HCT116 (cell line): ENCODE measurements at regions not wholly inside any gene's neighbourhood (a gene's known extent, or its start where the extent isn't known, plus 50 kb on each side); places are given as distances from the start of the nearest gene placed in this dataset.

Experiments used
- ATAC-seq: fragments of 200-7000 bp; cut with Tn5 transposase; 2 replicates; pipeline ENCODE4 v1.9.1; 2020; ENCODE audit warnings: mild to moderate bottlenecking, moderate library complexity
- BruUV-seq: library from RNA; stranded (reverse); fragments of 400-500 nt; replicated peaks from 2 replicates; lab custom pipeline; 2021; lab: Mats Ljungman, UMichigan
- CTCF ChIA-PET: fragments of 300-600 bp; sonication (Branson Sonifier 250); formaldehyde crosslinking; loops from one replicate; lab custom pipeline; 2021; ENCODE audit warnings: antibody characterized with exemption; lab: Charles Lee
- POLR2A ChIA-PET: fragments of 300-600, 350-600 bp; sonication (Branson Sonifier 250); formaldehyde crosslinking; loops from one replicate; lab custom pipeline; 2021; ENCODE audit warnings: antibody characterized with exemption; lab: Charles Lee
- RAD21 ChIA-PET, 2 experiments: fragments of 300-600 bp; sonication (Branson Sonifier 250); formaldehyde crosslinking; loops; one replicate each; lab custom pipeline; 2023; ENCODE audit warnings: low total read pairs in 2 of 2; ENCODE audit not compliant: uncharacterized antibody in 2 of 2, unreplicated experiment in 2 of 2, low non-redundant PET in 1 of 2; lab: Charles Lee
- DNase-seq: peaks from one replicate; pipeline ENCODE4 v3.0.0-alpha.2; 2010; ENCODE audit warnings: low read depth, low spot score
- H2AFZ ChIP-seq: fragments of 200-600 bp; shearing (Covaris generic), sonication (generic); 2 replicates; pipeline ENCODE4 v1.6.1; 2017; ENCODE audit warnings: low read depth, mixed run types, mixed read lengths, antibody characterized with exemption, low read length; ENCODE audit not compliant: poor library complexity, severe bottlenecking
- H3K27ac ChIP-seq: 2 replicates; pipeline ENCODE4 v1.5.1; 2012; ENCODE audit warnings: low read depth, low read length
- H3K27me3 ChIP-seq: fragments of 200-600 bp; sonication (generic); 2 replicates; pipeline ENCODE4 v1.6.1; 2016; ENCODE audit warnings: mixed run types, low read length, mixed read lengths; ENCODE audit not compliant: insufficient read depth
- H3K36me3 ChIP-seq, 2 experiments: fragments of 200-500 bp in 1 of 2; fragments of 200-600 bp in 1 of 2; sonication (Bioruptor generic) in 1 of 2; sonication (generic) in 1 of 2; 2 replicates each; pipeline versions ENCODE4 v1.5.1 to v1.6.1; 2014 to 2016; ENCODE audit warnings: low read length in 2 of 2, inconsistent platforms in 1 of 2, mixed read lengths in 1 of 2, mixed run types in 1 of 2; ENCODE audit not compliant: insufficient read depth in 2 of 2, control insufficient read depth in 1 of 2
- H3K4me1 ChIP-seq, 2 experiments: fragments of 200-600 bp in 1 of 2; sonication (generic) in 1 of 2; 2 replicates each; pipeline versions ENCODE4 v1.5.1 to v1.6.1; 2012 to 2017; ENCODE audit warnings: low read length in 2 of 2, inconsistent platforms in 1 of 2, mild to moderate bottlenecking in 1 of 2, mixed read lengths in 1 of 2, mixed run types in 1 of 2, moderate library complexity in 1 of 2; ENCODE audit not compliant: insufficient read depth in 2 of 2, control insufficient read depth in 1 of 2
- H3K4me2 ChIP-seq: fragments of 200-600 bp; sonication (generic); 2 replicates; pipeline ENCODE4 v1.6.1; 2017; ENCODE audit warnings: mixed run types, low read length, mixed read lengths
- H3K4me3 ChIP-seq, 2 experiments: fragments of 200-600 bp in 1 of 2; sonication (generic) in 1 of 2; replicated peaks in 1 of 2; 2 replicates each; pipeline ENCODE4 v1.5.1; 2011 to 2016; ENCODE audit warnings: low read length in 2 of 2, control low read depth in 1 of 2, low read depth in 1 of 2, mild to moderate bottlenecking in 1 of 2, mixed read lengths in 1 of 2, mixed run types in 1 of 2
- H3K79me2 ChIP-seq: fragments of 200-600 bp; sonication (generic); 2 replicates; pipeline ENCODE4 v1.6.1; 2017; ENCODE audit warnings: mild to moderate bottlenecking, mixed run types, low read length, moderate library complexity, mixed read lengths; ENCODE audit not compliant: insufficient read depth
- H3K9ac ChIP-seq: fragments of 200-600 bp; sonication (generic); 2 replicates; pipeline ENCODE4 v1.6.1; 2016; ENCODE audit warnings: low read length, mixed read lengths
- H3K9me2 ChIP-seq: fragments of 200-600 bp; sonication (generic), shearing (Covaris generic); 2 replicates; pipeline ENCODE4 v1.6.1; 2017; ENCODE audit warnings: mixed run types, mild to moderate bottlenecking, moderate library complexity; ENCODE audit not compliant: insufficient read depth
- H3K9me3 ChIP-seq, 2 experiments: fragments of 200-500 bp in 1 of 2; fragments of 200-600 bp in 1 of 2; sonication (Bioruptor generic) in 1 of 2; sonication (generic) in 1 of 2; 2 replicates each; pipeline ENCODE4 v1.6.1; 2014 to 2017; ENCODE audit warnings: low read length in 2 of 2, mixed read lengths in 2 of 2, inconsistent platforms in 1 of 2, low read depth in 1 of 2, mild to moderate bottlenecking in 1 of 2, mixed run types in 1 of 2, moderate library complexity in 1 of 2; ENCODE audit not compliant: control insufficient read depth in 1 of 2, insufficient read depth in 1 of 2
- H4K20me1 ChIP-seq: fragments of 200-600 bp; sonication (generic), shearing (Covaris generic); 2 replicates; pipeline ENCODE4 v1.6.1; 2017; ENCODE audit warnings: mixed run types, mild to moderate bottlenecking, moderate library complexity; ENCODE audit not compliant: insufficient read depth
- ATF3 ChIP-seq: IDR thresholded peaks from 2 replicates; pipeline ENCODE4 v1.6.1; 2012
- ELF1 ChIP-seq: IDR thresholded peaks from 2 replicates; pipeline ENCODE4 v1.6.1; 2012; ENCODE audit warnings: low read depth, borderline replicate concordance
- EZH2 ChIP-seq: fragments of 200-600 bp; sonication (generic); IDR thresholded peaks from 2 replicates; pipeline ENCODE4 v1.6.1; 2017; ENCODE audit warnings: antibody characterized with exemption, mixed run types
- JUND ChIP-seq: IDR thresholded peaks from 2 replicates; pipeline ENCODE4 v1.6.1; 2012
- REST ChIP-seq: IDR thresholded peaks from 2 replicates; pipeline ENCODE4 v1.6.1; 2012; ENCODE audit warnings: low read depth
- SIN3A ChIP-seq: IDR thresholded peaks from 2 replicates; pipeline ENCODE4 v1.6.1; 2012; ENCODE audit warnings: low read depth
- SP1 ChIP-seq: IDR thresholded peaks from 2 replicates; pipeline ENCODE4 v1.6.1; 2012; ENCODE audit warnings: low read depth
- YY1 ChIP-seq: IDR thresholded peaks from 2 replicates; pipeline ENCODE4 v1.6.1; 2011; ENCODE audit warnings: low read length, low read depth, moderate library complexity, mild to moderate bottlenecking; ENCODE audit not compliant: insufficient replicate concordance; ENCODE audit errors: extremely low read depth
- ZBTB33 ChIP-seq: IDR thresholded peaks from 2 replicates; pipeline ENCODE4 v1.6.1; 2011; ENCODE audit warnings: mild to moderate bottlenecking, low read length, moderate library complexity; ENCODE audit not compliant: insufficient replicate concordance; ENCODE audit errors: extremely low read depth
- ZFX ChIP-seq: fragments of 450-650 bp; IDR thresholded peaks from 2 replicates; pipeline ENCODE4 v1.6.1; 2017
- ZNF274 ChIP-seq: fragments of 200-500 bp; sonication (Bioruptor generic); IDR thresholded peaks from 2 replicates; pipeline ENCODE4 v1.6.1; 2014; ENCODE audit warnings: mild to moderate bottlenecking, low read depth, low read length, inconsistent platforms
- intact Hi-C: fragments of 100-400 bp; cut with micrococcal nuclease; formaldehyde crosslinking; loops from 2 replicates; pipeline ENCODE4 v1.10.0; 2022
- TF ChIP-seq, protein P1 (sequence below): IDR thresholded peaks from 2 replicates; pipeline ENCODE4 v1.6.1; 2012
- TF ChIP-seq, protein P2 (sequence below), 3 experiments: fragments of 200-600 bp in 1 of 3; sonication (generic) in 1 of 3; IDR thresholded peaks in 2 of 3; conservative IDR thresholded peaks in 1 of 3; 2 replicates each; pipeline ENCODE4 v1.5.1; 2012 to 2017; ENCODE audit warnings: low read depth in 2 of 3, low read length in 2 of 3, antibody characterized with exemption in 1 of 3, borderline replicate concordance in 1 of 3, control low read depth in 1 of 3, mild to moderate bottlenecking in 1 of 3, mixed read lengths in 1 of 3, mixed run types in 1 of 3, moderate library complexity in 1 of 3; ENCODE audit not compliant: insufficient read depth in 1 of 3

GRCh38 chr11:23022854-23023253 is 162.6 kb upstream of the CCDC179 start:
- Histone ChIP-seq H2AFZ (no peak overlapping the region), H3K4me2 (no peak overlapping the region), H3K36me3 (no peaks in the 10 kb centered on the region), H3K9me2 (no peaks in the 10 kb centered on the region), H3K4me3 (no peak overlapping the region), H3K9me3 (no peaks in the 10 kb centered on the region; a peak in 2 of 4 replicates), H4K20me1 (no peaks in the 10 kb centered on the region), H3K27me3 (no peaks in the 10 kb centered on the region), H3K27ac (no peak overlapping the region), H3K9ac (no peak overlapping the region), H3K4me1 (no peaks in the 10 kb centered on the region), H3K79me2 (no peaks in the 10 kb centered on the region)
- TF ChIP-seq, protein P1, sequence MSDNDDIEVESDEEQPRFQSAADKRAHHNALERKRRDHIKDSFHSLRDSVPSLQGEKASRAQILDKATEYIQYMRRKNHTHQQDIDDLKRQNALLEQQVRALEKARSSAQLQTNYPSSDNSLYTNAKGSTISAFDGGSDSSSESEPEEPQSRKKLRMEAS: no peak
- POLR2A ChIA-PET: no interaction called here
- no peak for DNase-seq
- BruUV-seq: no TSS peak
- CTCF ChIA-PET: no interaction called here
- intact Hi-C loops: no loop called here
- ATAC-seq: no peak
- RAD21 ChIA-PET: no interaction called here

GRCh38 chr11:23023319-23023718 is 163.0 kb upstream of the CCDC179 start:
- no peak overlapping the region for H2AFZ ChIP-seq
- RAD21 ChIA-PET: no interaction called here
- no peaks in the 10 kb centered on the region for H3K9me2 ChIP-seq
- no peaks in the 10 kb centered on the region for H3K36me3 ChIP-seq
- H4K20me1 ChIP-seq: no peaks in the 10 kb centered on the region
- no peaks in the 10 kb centered on the region for H3K27me3 ChIP-seq
- no peaks in the 10 kb centered on the region for H3K4me1 ChIP-seq
- DNase-seq (no peak), ATAC-seq (no peak)
- POLR2A ChIA-PET: no interaction called here
- no peaks in the 10 kb centered on the region; a peak in 2 of 4 replicates for H3K9me3 ChIP-seq
- CTCF ChIA-PET: no interaction called here
- BruUV-seq: no TSS peak
- H3K4me2 ChIP-seq: no peak overlapping the region
- no peaks in the 10 kb centered on the region for H3K79me2 ChIP-seq
- no peak overlapping the region for H3K4me3 ChIP-seq
- no peak overlapping the region for H3K9ac ChIP-seq
- no peak overlapping the region for H3K27ac ChIP-seq
- intact Hi-C loops: no loop called here
- TF ChIP-seq ELF1 (no peak), SIN3A (no peak), YY1 (no peak), ZBTB33 (no peak), REST (no peak), EZH2 (no peak), ZFX (no peak), JUND (no peak), SP1 (no peak), ATF3 (no peak), ZNF274 (no peak)
- TF ChIP-seq, protein P2, sequence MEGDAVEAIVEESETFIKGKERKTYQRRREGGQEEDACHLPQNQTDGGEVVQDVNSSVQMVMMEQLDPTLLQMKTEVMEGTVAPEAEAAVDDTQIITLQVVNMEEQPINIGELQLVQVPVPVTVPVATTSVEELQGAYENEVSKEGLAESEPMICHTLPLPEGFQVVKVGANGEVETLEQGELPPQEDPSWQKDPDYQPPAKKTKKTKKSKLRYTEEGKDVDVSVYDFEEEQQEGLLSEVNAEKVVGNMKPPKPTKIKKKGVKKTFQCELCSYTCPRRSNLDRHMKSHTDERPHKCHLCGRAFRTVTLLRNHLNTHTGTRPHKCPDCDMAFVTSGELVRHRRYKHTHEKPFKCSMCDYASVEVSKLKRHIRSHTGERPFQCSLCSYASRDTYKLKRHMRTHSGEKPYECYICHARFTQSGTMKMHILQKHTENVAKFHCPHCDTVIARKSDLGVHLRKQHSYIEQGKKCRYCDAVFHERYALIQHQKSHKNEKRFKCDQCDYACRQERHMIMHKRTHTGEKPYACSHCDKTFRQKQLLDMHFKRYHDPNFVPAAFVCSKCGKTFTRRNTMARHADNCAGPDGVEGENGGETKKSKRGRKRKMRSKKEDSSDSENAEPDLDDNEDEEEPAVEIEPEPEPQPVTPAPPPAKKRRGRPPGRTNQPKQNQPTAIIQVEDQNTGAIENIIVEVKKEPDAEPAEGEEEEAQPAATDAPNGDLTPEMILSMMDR (IDR thresholded peaks at IDR 0.05 in 2 of 3, conservative IDR thresholded peaks at IDR 0.05 in 1 of 3; ENCODE audit: borderline replicate concordance in 1 of 3, insufficient read depth in 1 of 3, low read depth in 2 of 3, low read length in 2 of 3): no peak
